Right cardiac atrium (tissue), 5 donors: ENCODE measurements at regions not wholly inside any gene's neighbourhood (a gene's known extent, or its start where the extent isn't known, plus 50 kb on each side); places are given as distances from the start of the nearest gene placed in this dataset.

Experiments used
- ATAC-seq, 2 donors: fragments of 200-7000 bp; cut with Tn5 transposase; one replicate each; pipeline versions ENCODE4 v1.8.0 to v1.9.1; 2020; ENCODE audit warnings: moderate library complexity in 2 of 2, mild to moderate bottlenecking in 1 of 2
- DNase-seq, 3 donors: peaks; one replicate each; pipeline ENCODE4 v3.0.0-alpha.2; 2020
- H3K27ac ChIP-seq: one replicate; pipeline ENCODE4 v1.5.1; 2013; ENCODE audit warnings: mild to moderate bottlenecking, low read length, control low read depth, moderate library complexity
- H3K27me3 ChIP-seq: one replicate; pipeline ENCODE4 v1.6.1; 2013; ENCODE audit not compliant: control insufficient read depth, insufficient read depth
- H3K4me1 ChIP-seq: one replicate; pipeline ENCODE4 v1.6.1; 2013; ENCODE audit warnings: low read length; ENCODE audit not compliant: control insufficient read depth, insufficient read depth
- H3K4me3 ChIP-seq: one replicate; pipeline ENCODE4 v1.5.1; 2013; ENCODE audit warnings: low read length, control low read depth
- H3K9me3 ChIP-seq: one replicate; pipeline ENCODE4 v1.6.1; 2013; ENCODE audit warnings: low read length; ENCODE audit not compliant: control insufficient read depth
- WGBS: extraction: QIAGEN DNeasy Blood & Tissue Kit; methylation state at CpG from one replicate; pipeline ENCODE4 v1.1.7; 2013; 5-methylcytosine and 5-hydroxymethylcytosine counted together
- intact Hi-C, 4 donors: fragments of 100-400 bp; cut with DNase I; formaldehyde crosslinking; loops; one replicate each; pipeline versions ENCODE4 v1.11.0 to v1.14.0; 2022 to 2023
- donor health status: healthy with polysubstance abuse.
- donor health status: DM: no; HTN: yes; CAD: no.
- donor health status: DM: no; HTN: no; CAD: no.
- donor health status: DM: no; HTN: yes; CAD: no; lungs with severe emphysema.
- donor health status: DM: yes; HTN: yes; CAD: no.

DNA sequence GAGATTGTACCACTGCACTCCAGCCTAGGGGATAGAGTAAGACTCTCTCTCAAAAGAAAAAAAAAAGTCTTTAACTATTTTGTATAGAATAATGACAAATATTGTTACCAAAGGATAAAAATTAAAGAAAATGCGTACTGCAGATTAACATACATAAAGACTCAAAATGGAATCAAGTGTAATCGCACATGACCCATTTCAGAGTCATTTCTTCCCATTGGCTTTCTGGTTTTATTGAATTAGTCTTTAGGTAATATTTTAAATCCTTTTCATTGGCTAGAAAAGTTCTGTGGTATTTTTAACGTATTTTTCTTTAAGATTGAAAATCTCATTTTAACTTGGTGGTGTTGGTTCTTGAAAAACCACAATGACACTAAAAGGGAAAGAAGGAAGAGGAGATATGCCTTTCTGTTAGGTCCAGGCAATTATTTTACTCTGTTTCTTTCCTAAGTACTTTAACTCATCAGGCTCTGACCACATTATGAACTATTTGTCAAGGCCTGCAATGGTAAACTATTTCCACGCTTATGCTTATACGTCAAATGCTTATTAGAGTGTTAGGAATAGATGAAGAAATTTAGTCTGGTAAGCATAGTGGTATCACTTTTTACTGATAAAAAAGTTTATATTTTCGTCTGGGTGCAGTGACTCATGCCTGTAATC lies 52.3 kb downstream of the PLEKHG1 start:
- no peak overlapping the region for H3K27ac ChIP-seq
- 90% methylated on average over 6 of the region's 6 CpGs for WGBS
- peaks cover 2% of the 10 kb centered on the region for H3K4me1 ChIP-seq
- ATAC-seq: no peak
- intact Hi-C loops: no loop called here
- no peaks in the 10 kb centered on the region for H3K27me3 ChIP-seq
- no peaks in the 10 kb centered on the region for H3K9me3 ChIP-seq
- DNase-seq: no peak
- H3K4me3 ChIP-seq: no peak overlapping the region

DNA sequence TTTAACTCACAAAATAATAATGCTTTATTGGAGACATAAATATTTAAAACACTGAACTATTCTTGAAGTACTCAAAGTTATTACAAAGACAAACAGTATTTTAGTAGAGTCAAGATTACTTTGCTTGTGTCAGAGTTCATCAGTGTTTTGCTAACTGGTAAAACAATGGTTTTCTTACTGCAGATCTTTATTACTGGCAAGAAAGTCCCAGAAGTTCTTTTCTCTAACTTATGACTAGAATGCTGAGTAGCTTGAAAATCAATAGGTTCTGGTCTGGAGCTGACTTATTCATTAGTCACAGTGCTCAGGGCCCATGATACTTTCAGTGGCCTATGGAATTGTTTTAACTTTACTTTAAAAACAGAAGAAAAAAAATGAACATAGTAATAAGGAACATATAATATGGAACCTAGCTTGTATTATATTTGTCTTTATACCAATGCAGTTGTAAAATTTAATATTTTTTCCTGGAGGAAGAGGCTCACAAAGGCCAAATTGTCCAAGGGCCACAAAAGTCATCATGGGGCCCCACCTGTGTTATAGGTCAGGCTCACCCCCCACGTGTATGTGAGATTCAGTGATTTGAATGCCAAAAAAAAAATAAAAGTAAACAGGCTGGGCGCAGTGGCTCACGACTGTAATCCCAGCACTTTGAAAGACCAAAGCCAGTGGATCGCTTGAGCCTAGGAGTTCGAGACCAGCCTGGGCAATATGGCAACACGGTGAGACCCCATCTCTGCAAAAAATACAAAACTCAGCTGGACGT lies 53.3 kb downstream of the PLEKHG1 start:
- intact Hi-C loops: no loop called here
- DNase-seq: no peak
- Histone ChIP-seq H3K4me1 (peaks cover 2% of the 10 kb centered on the region), H3K9me3 (no peaks in the 10 kb centered on the region), H3K4me3 (no peak overlapping the region), H3K27ac (no peak overlapping the region), H3K27me3 (no peaks in the 10 kb centered on the region)
- WGBS: 90% methylated on average over 7 of the region's 7 CpGs
- ATAC-seq: no peak

DNA sequence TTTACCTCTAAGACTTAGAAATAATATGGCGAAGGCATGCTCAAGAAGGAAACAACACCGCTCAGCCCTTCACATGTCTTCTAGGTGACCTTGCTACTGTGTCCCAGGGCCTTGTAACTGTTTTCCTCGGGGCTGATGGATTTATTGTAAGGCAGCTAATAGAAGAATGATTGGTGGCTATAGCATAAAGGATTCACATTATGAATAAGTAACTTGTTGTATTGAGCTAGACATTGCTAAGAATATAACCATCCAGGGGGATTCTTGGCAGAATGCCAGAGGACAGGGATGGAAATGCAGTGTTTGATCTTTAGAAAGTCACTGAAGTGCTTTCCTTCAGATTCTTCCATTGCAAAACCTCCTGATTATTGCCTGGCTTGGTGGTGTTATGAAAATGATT lies 54.9 kb downstream of the PLEKHG1 start:
- Histone ChIP-seq H3K27ac (no peak overlapping the region), H3K27me3 (no peaks in the 10 kb centered on the region), H3K9me3 (no peaks in the 10 kb centered on the region), H3K4me1 (peaks cover 2% of the 10 kb centered on the region), H3K4me3 (no peak overlapping the region)
- 97% methylated on average over 3 of the region's 3 CpGs for WGBS
- no peak for DNase-seq
- intact Hi-C loops: no loop called here
- ATAC-seq: no peak

DNA sequence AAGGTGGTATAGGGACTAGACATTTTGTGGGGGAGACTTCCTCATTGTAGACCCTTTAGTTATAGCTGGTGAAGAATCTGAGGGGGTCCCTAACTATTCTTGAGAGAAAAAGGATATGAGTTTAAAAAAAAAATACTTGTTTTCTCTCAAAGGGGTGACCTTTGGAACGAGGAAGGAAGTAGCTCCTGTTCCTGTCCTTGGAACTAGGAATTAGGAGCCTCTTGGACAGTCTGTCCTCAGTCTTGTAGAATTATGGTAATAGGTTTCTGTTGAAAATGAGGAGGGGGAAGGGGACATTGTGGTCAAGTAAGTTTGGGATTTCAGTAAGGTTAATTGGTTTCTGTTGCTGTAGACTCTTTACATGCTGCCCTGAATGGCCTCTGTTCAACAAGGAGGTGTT lies 56.5 kb downstream of the PLEKHG1 start:
- WGBS: 56% methylated on average over 1 of the region's 1 CpG
- DNase-seq (no peak), ATAC-seq (peak in 1 of 2 donors; percentile 51)
- Histone ChIP-seq H3K9me3 (no peaks in the 10 kb centered on the region), H3K4me3 (no peak overlapping the region), H3K27me3 (no peaks in the 10 kb centered on the region), H3K4me1 (no peaks in the 10 kb centered on the region), H3K27ac (peak overlapping the region; percentile 58)
- intact Hi-C loops: no loop called here

DNA sequence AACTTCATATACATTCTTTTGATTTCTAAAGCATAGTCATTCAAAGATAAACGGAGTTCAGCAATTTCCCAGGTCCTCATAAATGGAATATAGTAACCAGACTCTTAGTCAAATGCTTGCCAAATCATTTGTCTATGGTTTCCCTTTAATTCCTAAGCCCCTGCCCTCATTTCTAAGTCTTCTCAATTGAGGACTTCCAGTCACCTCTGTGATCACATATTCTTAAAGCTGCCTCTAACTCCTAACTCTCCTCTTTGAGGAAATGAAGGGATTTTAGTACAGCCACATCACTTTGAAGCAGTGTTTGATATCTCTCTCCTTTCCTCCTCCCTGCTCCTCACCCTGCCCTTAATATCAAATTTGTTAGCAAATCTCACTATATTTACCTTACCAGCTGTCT lies 58.7 kb downstream of the PLEKHG1 start:
- Histone ChIP-seq H3K9me3 (no peaks in the 10 kb centered on the region), H3K4me1 (no peaks in the 10 kb centered on the region), H3K27ac (no peak overlapping the region), H3K4me3 (no peak overlapping the region), H3K27me3 (no peaks in the 10 kb centered on the region)
- 75% methylated on average over 1 of the region's 1 CpG for WGBS
- intact Hi-C loops: no loop called here
- ATAC-seq: no peak
- DNase-seq: no peak

DNA sequence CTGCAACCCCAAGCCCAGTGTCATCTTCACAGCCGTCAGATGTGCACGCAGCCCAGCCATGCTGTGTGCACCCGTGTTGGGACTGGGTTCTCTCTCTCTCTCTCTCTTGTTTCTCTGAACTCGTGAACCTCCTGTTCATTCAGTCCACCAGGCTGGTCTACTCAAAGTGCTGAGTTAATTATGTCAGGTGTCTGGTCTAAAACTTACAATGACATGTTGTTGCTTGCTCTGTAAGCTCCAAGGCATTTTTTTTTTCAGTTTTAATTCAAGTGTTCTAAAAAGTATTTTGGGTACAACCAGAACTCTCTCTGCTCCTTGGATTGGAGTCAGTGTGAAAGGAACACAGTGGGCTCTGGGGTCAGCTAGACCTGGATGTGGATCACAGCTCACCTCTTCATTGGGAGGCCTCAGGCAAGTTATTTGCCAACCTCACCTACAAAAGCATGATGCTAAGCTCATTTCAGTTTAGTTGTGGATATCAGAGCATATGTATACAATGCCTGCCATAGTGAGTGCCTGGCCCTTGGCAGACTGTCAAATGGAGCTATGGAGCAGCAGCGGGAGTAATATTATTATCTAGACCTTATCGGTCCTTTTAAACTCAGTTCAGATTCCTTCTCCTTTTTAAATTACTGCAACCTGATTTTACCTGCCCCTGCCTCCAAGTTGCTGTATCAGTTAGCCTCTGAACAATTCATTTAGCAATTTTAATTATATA lies 59.5 kb downstream of the PLEKHG1 start:
- intact Hi-C loops: no loop called here
- DNase-seq (no peak), ATAC-seq (no peak)
- no peaks in the 10 kb centered on the region for H3K27me3 ChIP-seq
- H3K4me1 ChIP-seq: no peaks in the 10 kb centered on the region
- 57% methylated on average over 6 of the region's 6 CpGs for WGBS
- H3K9me3 ChIP-seq: no peaks in the 10 kb centered on the region
- H3K27ac ChIP-seq: no peak overlapping the region
- H3K4me3 ChIP-seq: no peak overlapping the region

DNA sequence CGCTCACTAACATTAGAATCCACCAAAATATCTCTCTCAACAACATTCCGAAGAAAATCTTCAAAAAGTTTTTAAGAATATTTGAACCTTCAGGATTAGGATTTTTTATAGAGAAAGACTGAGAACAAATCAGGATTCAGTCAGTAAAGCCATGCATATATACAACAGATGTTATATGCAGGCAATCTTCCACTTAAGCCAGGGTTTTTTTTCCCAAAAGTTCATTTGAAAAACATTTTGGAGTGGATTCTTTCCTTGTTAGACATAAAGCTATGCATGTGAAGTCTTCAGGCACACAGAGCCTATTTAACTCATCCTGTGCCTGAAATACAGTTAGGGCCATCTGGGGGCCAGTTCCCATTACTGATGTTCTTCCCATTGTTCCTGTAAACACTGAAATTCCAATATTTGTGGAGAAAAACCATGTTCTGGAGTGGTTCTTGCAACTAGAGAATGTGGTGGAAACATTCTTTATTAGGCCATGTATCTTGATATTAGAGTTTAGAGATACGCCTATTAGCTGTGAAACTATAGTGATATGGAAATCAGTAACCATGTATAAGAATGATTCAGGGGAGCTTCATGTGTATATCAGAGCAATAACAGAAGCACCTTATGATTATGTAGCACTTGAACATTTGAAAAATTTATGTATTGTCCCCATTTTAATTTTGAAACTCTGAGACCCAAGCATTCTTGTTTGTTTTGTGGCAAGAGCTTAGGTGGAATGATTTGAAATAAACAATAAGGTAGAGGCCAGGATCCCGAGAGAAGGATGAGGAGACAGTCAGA lies 61.7 kb downstream of the PLEKHG1 start:
- Histone ChIP-seq H3K4me3 (no peak overlapping the region), H3K4me1 (peaks cover 2% of the 10 kb centered on the region), H3K9me3 (no peaks in the 10 kb centered on the region), H3K27me3 (no peaks in the 10 kb centered on the region), H3K27ac (no peak overlapping the region)
- DNase-seq: no peak
- intact Hi-C loops: no loop called here
- no peak for ATAC-seq
- 92% methylated on average over 4 of the region's 4 CpGs for WGBS

DNA sequence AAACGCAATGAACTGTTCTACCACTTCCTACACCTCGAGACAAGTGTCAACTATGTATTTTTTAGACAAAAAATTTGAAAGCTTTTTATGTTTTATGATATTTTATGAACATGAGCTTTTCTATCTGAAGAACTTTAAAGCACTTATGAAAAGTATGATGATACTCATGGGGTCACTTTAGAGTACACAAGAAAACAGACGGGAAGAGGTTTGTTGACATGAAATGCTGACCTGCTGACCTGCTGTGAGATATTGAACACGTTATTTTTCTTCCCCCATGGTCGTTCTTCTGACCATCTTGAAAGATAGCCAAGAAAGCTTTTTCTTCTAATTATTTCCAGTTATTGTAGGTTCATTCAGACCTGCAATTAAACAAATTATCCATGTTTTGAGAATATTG lies 63.1 kb downstream of the PLEKHG1 start:
- H3K9me3 ChIP-seq: no peaks in the 10 kb centered on the region
- DNase-seq (no peak), ATAC-seq (no peak)
- intact Hi-C loops: no loop called here
- peaks cover 2% of the 10 kb centered on the region for H3K4me1 ChIP-seq
- H3K27ac ChIP-seq: no peak overlapping the region
- H3K4me3 ChIP-seq: no peak overlapping the region
- 56% methylated on average over 5 of the region's 5 CpGs for WGBS
- no peaks in the 10 kb centered on the region for H3K27me3 ChIP-seq

DNA sequence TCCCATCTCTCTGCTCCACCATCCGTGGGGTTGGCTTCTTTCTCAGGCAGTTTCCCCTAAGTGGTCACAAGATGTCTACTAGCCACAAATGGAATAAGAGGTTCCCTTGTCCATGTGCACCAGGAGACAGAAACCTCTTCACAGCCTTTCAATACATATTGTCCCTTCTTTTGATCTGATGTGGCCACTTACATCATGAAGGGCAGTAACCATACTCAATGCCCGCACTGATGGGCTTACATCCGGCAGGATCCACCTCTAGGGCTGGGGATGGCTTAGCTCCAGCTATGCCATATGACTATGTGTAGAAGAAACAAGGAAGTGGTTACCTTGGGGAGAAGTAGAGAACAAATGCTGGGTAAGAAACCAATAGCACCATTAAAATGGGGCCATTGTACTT lies 64.4 kb downstream of the PLEKHG1 start:
- no peaks in the 10 kb centered on the region for H3K27me3 ChIP-seq
- no peaks in the 10 kb centered on the region for H3K9me3 ChIP-seq
- no peak overlapping the region for H3K4me3 ChIP-seq
- H3K4me1 ChIP-seq: peaks cover 2% of the 10 kb centered on the region
- ATAC-seq (no peak), DNase-seq (no peak)
- 95% methylated on average over 3 of the region's 3 CpGs for WGBS
- no peak overlapping the region for H3K27ac ChIP-seq
- intact Hi-C loops: no loop called here

DNA sequence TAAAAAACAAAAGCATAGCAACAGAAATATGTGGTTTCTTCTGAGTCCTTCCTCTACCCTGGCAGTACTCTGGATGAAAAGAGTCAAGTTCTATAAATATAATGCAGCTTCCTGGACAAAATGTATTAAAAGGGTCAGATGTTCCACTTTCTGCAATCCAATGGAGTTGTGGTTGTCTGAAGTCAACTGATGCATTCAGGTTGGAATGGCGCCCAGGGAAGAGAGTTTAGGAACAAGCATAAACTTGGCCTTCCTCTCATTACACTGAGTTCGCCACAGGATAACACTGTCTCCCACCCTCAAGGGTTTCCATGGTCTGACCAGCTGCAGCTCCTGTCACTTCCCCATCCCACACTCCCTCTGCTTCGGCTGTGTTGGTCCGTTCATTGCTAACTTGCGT lies 66.4 kb downstream of the PLEKHG1 start:
- peak overlapping the region; percentile 20 for H3K27ac ChIP-seq
- H3K4me3 ChIP-seq: no peak overlapping the region
- no peaks in the 10 kb centered on the region for H3K27me3 ChIP-seq
- ATAC-seq: no peak
- H3K4me1 ChIP-seq: peaks cover 2% of the 10 kb centered on the region
- no peaks in the 10 kb centered on the region for H3K9me3 ChIP-seq
- 77% methylated on average over 5 of the region's 5 CpGs for WGBS
- intact Hi-C loops: no loop called here
- DNase-seq: peak in 1 of 3 donors; percentile 14

DNA sequence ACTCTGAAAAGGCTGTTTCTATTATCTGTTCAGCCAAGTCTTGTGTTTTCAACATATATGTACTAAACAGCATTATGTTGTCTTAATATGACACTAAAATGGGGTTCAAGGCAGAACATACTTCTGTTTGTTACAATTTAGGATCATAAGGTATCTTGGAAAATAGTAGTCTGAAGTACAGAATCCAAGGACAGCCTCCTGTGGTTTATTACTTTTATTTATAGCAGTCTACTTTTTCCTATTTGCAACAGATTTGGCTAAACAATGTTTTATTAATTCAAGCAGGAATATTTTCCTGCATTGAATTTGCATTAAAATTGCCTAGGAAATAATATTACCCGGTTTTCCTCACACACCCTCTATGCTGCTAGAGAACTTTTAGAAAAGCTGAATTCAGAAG lies 67.7 kb downstream of the PLEKHG1 start:
- Histone ChIP-seq H3K4me1 (peaks cover 2% of the 10 kb centered on the region), H3K27me3 (no peaks in the 10 kb centered on the region), H3K27ac (no peak overlapping the region), H3K9me3 (no peaks in the 10 kb centered on the region), H3K4me3 (no peak overlapping the region)
- WGBS: 52% methylated on average over 1 of the region's 1 CpG
- DNase-seq (no peak), ATAC-seq (no peak)
- intact Hi-C loops: no loop called here
